ENCODE measurements at regions not wholly inside any gene's neighbourhood (a gene's known extent, or its start where the extent isn't known, plus 50 kb on each side); places are given as distances from the start of the nearest gene placed in this dataset.

DNA sequence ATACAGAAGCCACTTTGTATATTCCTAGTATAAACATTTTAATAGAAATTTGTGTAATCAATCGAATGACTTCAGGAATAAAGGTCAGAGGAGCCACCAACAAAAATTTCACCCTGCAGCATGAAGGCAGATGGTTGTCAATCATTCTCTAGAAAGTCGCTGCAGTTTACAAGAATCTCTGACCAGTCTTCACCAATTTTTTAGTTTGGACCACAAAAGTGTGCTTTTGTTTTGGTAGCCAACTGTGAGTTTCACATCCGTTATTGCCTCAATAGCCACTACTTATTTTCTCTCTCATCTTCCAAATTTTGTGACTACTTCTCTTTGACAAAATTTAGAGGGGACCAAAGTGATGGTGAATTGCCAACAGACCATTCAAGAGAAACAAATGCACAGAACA is 1155.6 kb downstream of the AMY1C start:
- TF ChIP-seq POLR2AphosphoS5 (IDR thresholded peaks at IDR 0.05; ENCODE audit: low read depth, low read length): no peak
- TF ChIP-seq, protein P1, sequence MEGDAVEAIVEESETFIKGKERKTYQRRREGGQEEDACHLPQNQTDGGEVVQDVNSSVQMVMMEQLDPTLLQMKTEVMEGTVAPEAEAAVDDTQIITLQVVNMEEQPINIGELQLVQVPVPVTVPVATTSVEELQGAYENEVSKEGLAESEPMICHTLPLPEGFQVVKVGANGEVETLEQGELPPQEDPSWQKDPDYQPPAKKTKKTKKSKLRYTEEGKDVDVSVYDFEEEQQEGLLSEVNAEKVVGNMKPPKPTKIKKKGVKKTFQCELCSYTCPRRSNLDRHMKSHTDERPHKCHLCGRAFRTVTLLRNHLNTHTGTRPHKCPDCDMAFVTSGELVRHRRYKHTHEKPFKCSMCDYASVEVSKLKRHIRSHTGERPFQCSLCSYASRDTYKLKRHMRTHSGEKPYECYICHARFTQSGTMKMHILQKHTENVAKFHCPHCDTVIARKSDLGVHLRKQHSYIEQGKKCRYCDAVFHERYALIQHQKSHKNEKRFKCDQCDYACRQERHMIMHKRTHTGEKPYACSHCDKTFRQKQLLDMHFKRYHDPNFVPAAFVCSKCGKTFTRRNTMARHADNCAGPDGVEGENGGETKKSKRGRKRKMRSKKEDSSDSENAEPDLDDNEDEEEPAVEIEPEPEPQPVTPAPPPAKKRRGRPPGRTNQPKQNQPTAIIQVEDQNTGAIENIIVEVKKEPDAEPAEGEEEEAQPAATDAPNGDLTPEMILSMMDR (IDR thresholded peaks at IDR 0.05): no peak
- TF ChIP-seq TCF7L2 (IDR thresholded peaks at IDR 0.05; ENCODE audit: low read depth, low read length): no peak

Measured in Panc1 (cell line).